NCI-H1092 treated with DMSO at 0.1 percent for 48 hours (cell line): ENCODE measurements at regions not wholly inside any gene's neighbourhood (a gene's known extent, or its start where the extent isn't known, plus 50 kb on each side); places are given as distances from the start of the nearest gene placed in this dataset.

Experiments used
- DNase-seq: peaks from one replicate; lab custom pipeline; 2025; lab: John Stamatoyannopoulos, UW

GRCh38 chr17:79150035-79150733 lies 75.6 kb downstream of the ENGASE start:
- DNase-seq = no peak

GRCh38 chr17:79148584-79148983 lies 74.0 kb downstream of the ENGASE start:
- DNase-seq = no peak

- DNase-seq = peak; percentile 34
Measured at GRCh38 chr17:79147746-79148506, 73.3 kb downstream of the ENGASE start.

- peak; percentile 33 for DNase-seq
Measured at GRCh38 chr17:79146562-79146961, 71.9 kb downstream of the ENGASE start.

GRCh38 chr17:79145548-79145947 lies 70.9 kb downstream of the ENGASE start:
- DNase-seq = no peak

GRCh38 chr17:79144133-79144532 lies 69.5 kb downstream of the ENGASE start:
- DNase-seq = no peak

- DNase-seq = no peak
Measured at GRCh38 chr17:79142375-79142774, 67.8 kb downstream of the ENGASE start.

GRCh38 chr17:79141578-79142355 lies 67.1 kb downstream of the ENGASE start:
- DNase-seq = no peak

GRCh38 chr17:79138826-79139225 lies 64.2 kb downstream of the ENGASE start:
- no peak for DNase-seq

- DNase-seq = peak; percentile 32
Measured at GRCh38 chr17:79137789-79138165, 63.2 kb downstream of the ENGASE start.

- DNase-seq = no peak
Measured at GRCh38 chr17:79137015-79137788, 62.6 kb downstream of the ENGASE start.

GRCh38 chr17:79136596-79136995 lies 62.0 kb downstream of the ENGASE start:
- DNase-seq = no peak
